Neural crest cell (in vitro differentiated cells): ENCODE measurements at regions not wholly inside any gene's neighbourhood (a gene's known extent, or its start where the extent isn't known, plus 50 kb on each side); places are given as distances from the start of the nearest gene placed in this dataset.
"Not testable (repeated sequence)": the region's sequence is repeated elsewhere in the genome, so short reads cannot be mapped to it uniquely, and the experiment has no call there.

Experiments used
- DNase-seq: peaks from one replicate; pipeline ENCODE4 v3.0.0; 2021; ENCODE audit warnings: low read depth, mixed read lengths, low spot score
- H3K27ac Mint-ChIP-seq: one replicate; pipeline ENCODE4 v1.8.0; 2021; ENCODE audit warnings: mild to moderate bottlenecking, mixed read lengths; ENCODE audit not compliant: unreplicated experiment
- H3K27me3 Mint-ChIP-seq: 2 replicates; pipeline ENCODE4 v1.8.0; 2021; ENCODE audit warnings: low read depth, mild to moderate bottlenecking, mixed read lengths
- H3K36me3 Mint-ChIP-seq: 2 replicates; pipeline ENCODE4 v1.8.0; 2021; ENCODE audit warnings: low read depth, mild to moderate bottlenecking, mixed read lengths
- H3K4me1 Mint-ChIP-seq: 2 replicates; pipeline ENCODE4 v1.8.0; 2021; ENCODE audit warnings: mixed read lengths
- H3K4me3 Mint-ChIP-seq: one replicate; pipeline ENCODE4 v1.8.0; 2021; ENCODE audit warnings: mild to moderate bottlenecking, mixed read lengths
- H3K9me3 Mint-ChIP-seq: 2 replicates; pipeline ENCODE4 v1.8.0; 2021; ENCODE audit warnings: mixed read lengths
- TF ChIP-seq, protein P1 (sequence below): fragments of 200-600 bp; sonication (generic); conservative IDR thresholded peaks from 2 replicates; pipeline ENCODE4 v1.5.0; 2021; ENCODE audit warnings: antibody characterized with exemption, mild to moderate bottlenecking

DNA sequence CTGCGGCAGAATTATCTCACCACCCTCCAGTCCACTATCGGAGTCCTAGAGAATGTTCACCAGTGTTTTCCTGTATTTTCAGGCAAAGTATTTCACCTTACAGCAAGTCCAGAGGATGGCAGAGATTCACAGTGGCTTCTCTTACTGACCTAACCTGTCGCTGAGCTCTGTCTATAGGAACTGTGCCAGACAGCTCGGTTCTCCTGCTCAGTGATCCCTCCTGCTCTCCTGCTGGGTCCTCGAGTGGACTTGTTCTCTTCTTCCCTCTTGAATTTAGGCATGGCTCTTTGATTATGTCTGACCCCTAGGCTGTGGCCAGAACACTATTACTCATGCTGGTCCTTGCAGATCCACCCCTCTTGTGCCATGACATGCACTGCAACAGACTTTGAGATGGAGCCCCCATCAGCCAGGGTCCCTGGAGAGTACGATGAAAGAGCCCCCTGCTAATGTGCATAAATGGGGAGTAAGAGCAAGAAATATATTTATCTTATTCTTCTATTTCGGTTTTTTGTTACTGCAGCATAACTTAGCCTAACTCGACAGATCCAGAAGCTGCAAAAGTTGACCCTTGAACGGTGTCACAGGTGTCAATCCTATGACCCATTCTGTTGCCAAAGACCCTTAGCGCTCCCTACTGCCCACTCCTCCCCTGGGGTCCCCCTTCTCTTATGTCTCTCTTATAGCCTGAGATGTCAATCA lies 439.4 kb downstream of the ZNF536 start:
- Mint-ChIP-seq H3K4me3 (no peak overlapping the region), H3K36me3 (no peaks in the 10 kb centered on the region), H3K27ac (no peak overlapping the region), H3K9me3 (peaks cover 8% of the 10 kb centered on the region), H3K4me1 (no peaks in the 10 kb centered on the region), H3K27me3 (peaks cover 20% of the 10 kb centered on the region)
- DNase-seq = no peak
- TF ChIP-seq, protein P1, sequence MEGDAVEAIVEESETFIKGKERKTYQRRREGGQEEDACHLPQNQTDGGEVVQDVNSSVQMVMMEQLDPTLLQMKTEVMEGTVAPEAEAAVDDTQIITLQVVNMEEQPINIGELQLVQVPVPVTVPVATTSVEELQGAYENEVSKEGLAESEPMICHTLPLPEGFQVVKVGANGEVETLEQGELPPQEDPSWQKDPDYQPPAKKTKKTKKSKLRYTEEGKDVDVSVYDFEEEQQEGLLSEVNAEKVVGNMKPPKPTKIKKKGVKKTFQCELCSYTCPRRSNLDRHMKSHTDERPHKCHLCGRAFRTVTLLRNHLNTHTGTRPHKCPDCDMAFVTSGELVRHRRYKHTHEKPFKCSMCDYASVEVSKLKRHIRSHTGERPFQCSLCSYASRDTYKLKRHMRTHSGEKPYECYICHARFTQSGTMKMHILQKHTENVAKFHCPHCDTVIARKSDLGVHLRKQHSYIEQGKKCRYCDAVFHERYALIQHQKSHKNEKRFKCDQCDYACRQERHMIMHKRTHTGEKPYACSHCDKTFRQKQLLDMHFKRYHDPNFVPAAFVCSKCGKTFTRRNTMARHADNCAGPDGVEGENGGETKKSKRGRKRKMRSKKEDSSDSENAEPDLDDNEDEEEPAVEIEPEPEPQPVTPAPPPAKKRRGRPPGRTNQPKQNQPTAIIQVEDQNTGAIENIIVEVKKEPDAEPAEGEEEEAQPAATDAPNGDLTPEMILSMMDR = no peak

DNA sequence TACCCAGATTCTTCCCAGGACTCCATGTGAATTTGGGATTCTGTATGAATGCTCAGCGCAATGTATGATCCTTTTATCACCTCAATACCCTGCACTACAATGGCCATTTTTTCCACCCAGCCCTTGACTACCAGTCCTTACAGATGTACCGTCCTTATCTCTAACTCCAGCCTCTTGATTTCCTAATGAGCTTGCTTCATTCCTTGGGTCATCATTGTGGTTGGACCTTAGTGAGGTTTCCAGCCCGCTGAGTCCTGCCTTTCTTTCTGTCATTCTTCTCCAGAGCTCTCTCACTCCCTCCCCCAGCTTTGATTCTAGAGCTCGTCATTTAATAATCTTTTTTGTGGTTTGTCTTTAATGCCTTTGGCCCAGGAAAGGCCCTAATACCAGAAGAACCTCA lies 438.5 kb downstream of the ZNF536 start:
- Mint-ChIP-seq H3K9me3 (peaks cover 8% of the 10 kb centered on the region), H3K4me1 (no peaks in the 10 kb centered on the region), H3K27me3 (peaks cover 18% of the 10 kb centered on the region), H3K36me3 (no peaks in the 10 kb centered on the region), H3K27ac (no peak overlapping the region), H3K4me3 (no peak overlapping the region)
- TF ChIP-seq, protein P1 = no peak
- DNase-seq = no peak

DNA sequence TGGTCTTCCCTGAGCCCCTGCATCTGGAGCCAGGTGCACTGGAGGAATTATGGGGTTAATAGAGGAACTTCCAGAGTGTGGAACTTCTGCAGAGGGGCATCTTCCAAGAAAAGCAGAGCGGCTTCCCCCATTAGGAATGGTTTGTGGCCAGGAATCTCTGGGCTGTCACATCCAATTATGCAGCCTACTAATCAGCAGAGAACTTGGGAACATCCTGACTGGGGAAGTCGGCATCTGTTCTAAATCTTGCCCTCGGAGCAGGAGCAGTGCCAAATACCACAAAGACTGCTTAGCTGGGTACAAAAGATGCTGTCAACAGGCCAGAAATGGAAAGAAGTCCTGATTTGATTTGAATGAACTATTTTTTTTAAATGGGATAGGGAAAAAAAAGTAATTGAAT lies 435.1 kb downstream of the ZNF536 start:
- Mint-ChIP-seq H3K27me3 (peaks cover 22% of the 10 kb centered on the region), H3K4me3 (no peak overlapping the region), H3K36me3 (no peaks in the 10 kb centered on the region), H3K9me3 (peaks cover 5% of the 10 kb centered on the region), H3K27ac (no peak overlapping the region), H3K4me1 (no peaks in the 10 kb centered on the region)
- TF ChIP-seq, protein P1 = no peak
- DNase-seq = no peak

DNA sequence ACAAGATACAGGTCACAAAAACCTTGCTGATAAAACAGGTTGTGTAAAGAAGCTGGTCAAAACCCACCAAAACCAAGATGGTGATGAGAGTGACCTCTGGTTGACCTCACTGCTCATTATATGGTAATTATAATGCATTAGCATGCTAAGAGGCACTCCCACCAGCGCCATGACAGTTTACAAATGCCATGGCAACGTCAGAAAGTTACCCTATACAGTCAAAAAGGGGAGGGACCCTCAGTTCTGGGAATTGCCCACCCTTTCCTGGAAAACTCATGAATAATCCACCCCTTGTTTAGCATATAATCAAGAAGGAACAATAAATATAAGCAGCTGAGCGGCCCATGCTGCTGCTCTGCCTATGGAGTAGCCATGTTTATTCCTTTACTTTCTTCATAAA lies 434.1 kb downstream of the ZNF536 start:
- Mint-ChIP-seq H3K4me1 (no peaks in the 10 kb centered on the region), H3K4me3 (no peak overlapping the region), H3K36me3 (no peaks in the 10 kb centered on the region), H3K27me3 (peaks cover 26% of the 10 kb centered on the region), H3K9me3 (peaks cover 5% of the 10 kb centered on the region), H3K27ac (no peak overlapping the region)
- TF ChIP-seq, protein P1 = no peak
- no peak for DNase-seq

DNA sequence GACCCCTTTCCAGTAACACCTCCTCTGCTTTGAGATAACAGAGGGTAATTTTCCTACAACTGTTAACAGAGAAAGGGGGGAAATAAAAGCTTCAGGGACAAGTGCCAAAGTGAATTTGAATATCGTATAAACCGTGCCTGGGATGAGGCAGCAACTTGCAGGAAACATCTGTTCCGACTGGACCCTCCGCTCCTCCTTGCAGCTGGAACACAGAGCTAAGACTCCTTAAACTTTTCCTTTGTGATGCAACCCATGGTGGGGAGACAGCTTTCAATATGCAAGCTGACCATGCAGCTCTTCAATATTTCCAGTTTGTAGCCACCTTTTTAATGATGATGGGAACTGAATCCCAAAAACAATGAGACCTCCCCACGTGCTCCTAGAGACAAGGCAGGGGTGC lies 432.6 kb downstream of the ZNF536 start:
- H3K27me3 Mint-ChIP-seq = peaks cover 25% of the 10 kb centered on the region
- TF ChIP-seq, protein P1 = no peak
- peaks cover 3% of the 10 kb centered on the region for H3K9me3 Mint-ChIP-seq
- H3K4me3 Mint-ChIP-seq = no peak overlapping the region
- no peaks in the 10 kb centered on the region for H3K36me3 Mint-ChIP-seq
- no peak for DNase-seq
- H3K4me1 Mint-ChIP-seq = no peaks in the 10 kb centered on the region
- H3K27ac Mint-ChIP-seq = no peak overlapping the region

DNA sequence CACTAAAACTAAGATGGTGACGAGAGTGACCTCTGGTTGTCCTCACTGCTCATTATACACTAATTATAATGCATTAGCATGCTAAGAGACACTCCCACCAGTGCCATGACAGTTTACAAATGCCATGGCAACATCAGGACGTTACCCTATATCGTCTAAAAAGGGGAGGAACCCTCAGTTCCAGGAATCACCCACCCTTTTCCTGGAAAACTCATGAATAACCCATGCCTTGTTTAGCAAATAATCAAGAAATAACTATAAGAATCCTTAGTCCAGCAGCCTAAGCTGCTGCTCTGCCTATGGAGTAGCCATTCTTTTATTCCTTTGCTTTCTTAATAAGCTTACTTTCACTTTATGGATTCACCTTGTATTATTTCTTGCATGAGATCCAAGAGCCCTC lies 432.1 kb downstream of the ZNF536 start:
- H3K27ac Mint-ChIP-seq, H3K4me1 Mint-ChIP-seq, H3K36me3 Mint-ChIP-seq, DNase-seq, H3K4me3 Mint-ChIP-seq, H3K9me3 Mint-ChIP-seq: not testable (repeated sequence)
- peaks cover 30% of the 10 kb centered on the region for H3K27me3 Mint-ChIP-seq
